H9 (cell line): ENCODE measurements at regions not wholly inside any gene's neighbourhood (a gene's known extent, or its start where the extent isn't known, plus 50 kb on each side); places are given as distances from the start of the nearest gene placed in this dataset.

Experiments
- DNase-seq: peaks from one replicate; pipeline ENCODE4 v3.0.0-alpha.2; 2017
- H2AFZ ChIP-seq: one replicate; pipeline ENCODE4 v1.6.1; 2013; ENCODE audit warnings: mild to moderate bottlenecking, low read length, control low read depth, moderate library complexity
- H2AK5ac ChIP-seq: 2 replicates; pipeline ENCODE4 v1.6.1; 2013; ENCODE audit warnings: low read length, control low read depth, mixed read lengths; ENCODE audit not compliant: insufficient read length
- H2BK120ac ChIP-seq: one replicate; pipeline ENCODE4 v1.6.1; 2013; ENCODE audit warnings: low read depth, mild to moderate bottlenecking, low read length, control low read depth, inconsistent platforms; ENCODE audit not compliant: poor library complexity, severe bottlenecking
- H2BK12ac ChIP-seq: 2 replicates; pipeline ENCODE4 v1.6.1; 2013; ENCODE audit warnings: low read length, control low read depth, mixed read lengths, low read depth; ENCODE audit not compliant: insufficient read length
- H2BK15ac ChIP-seq: 2 replicates; pipeline ENCODE4 v1.6.1; 2013; ENCODE audit warnings: low read depth, low read length, control low read depth
- H2BK20ac ChIP-seq: one replicate; pipeline ENCODE4 v1.6.1; 2013; ENCODE audit warnings: low read depth, mild to moderate bottlenecking, low read length, control low read depth, inconsistent platforms; ENCODE audit not compliant: poor library complexity, severe bottlenecking
- H2BK5ac ChIP-seq: 2 replicates; pipeline ENCODE4 v1.6.1; 2013; ENCODE audit warnings: low read length, control low read depth, mixed read lengths; ENCODE audit not compliant: insufficient read length
- H3K14ac ChIP-seq: 2 replicates; pipeline ENCODE4 v1.6.1; 2013; ENCODE audit warnings: low read length, control low read depth; ENCODE audit not compliant: insufficient read depth
- H3K18ac ChIP-seq: 2 replicates; pipeline ENCODE4 v1.6.1; 2013; ENCODE audit warnings: low read depth, mild to moderate bottlenecking, mixed read lengths, low read length, control low read depth; ENCODE audit not compliant: insufficient read length
- H3K23ac ChIP-seq: 2 replicates; pipeline ENCODE4 v1.6.1; 2013; ENCODE audit warnings: low read length, control low read depth, mixed read lengths, low read depth; ENCODE audit not compliant: insufficient read length
- H3K23me2 ChIP-seq: 2 replicates; pipeline ENCODE4 v1.6.1; 2013; ENCODE audit warnings: low read depth, mild to moderate bottlenecking, mixed read lengths, low read length, control low read depth; ENCODE audit not compliant: insufficient read length, poor library complexity, severe bottlenecking
- H3K27ac ChIP-seq: 2 replicates; pipeline ENCODE4 v1.5.1; 2013; ENCODE audit warnings: low read length, control low read depth, mixed read lengths, low read depth; ENCODE audit not compliant: insufficient read length
- H3K27me3 ChIP-seq: 2 replicates; pipeline ENCODE4 v1.6.1; 2013; ENCODE audit warnings: low read length, control low read depth, inconsistent platforms; ENCODE audit not compliant: insufficient read depth
- H3K4ac ChIP-seq: 2 replicates; pipeline ENCODE4 v1.6.1; 2013; ENCODE audit warnings: low read depth, mild to moderate bottlenecking, control low read depth, inconsistent platforms, low read length, moderate library complexity
- H3K4me1 ChIP-seq: 2 replicates; pipeline ENCODE4 v1.6.1; 2013; ENCODE audit warnings: low read length, control low read depth, inconsistent platforms; ENCODE audit not compliant: insufficient read depth
- H3K4me2 ChIP-seq: 2 replicates; pipeline ENCODE4 v1.6.1; 2013; ENCODE audit warnings: low read length, control low read depth, mixed read lengths; ENCODE audit not compliant: insufficient read length, insufficient read depth
- H3K56ac ChIP-seq: 2 replicates; pipeline ENCODE4 v1.6.1; 2013; ENCODE audit warnings: low read depth, mild to moderate bottlenecking, mixed read lengths, low read length, control low read depth; ENCODE audit not compliant: insufficient read length
- H3K79me1 ChIP-seq: 2 replicates; pipeline ENCODE4 v1.6.1; 2013; ENCODE audit warnings: low read depth, mild to moderate bottlenecking, moderate library complexity, low read length, control low read depth, inconsistent platforms; ENCODE audit not compliant: insufficient read depth, poor library complexity, severe bottlenecking
- H3K79me2 ChIP-seq: 2 replicates; pipeline ENCODE4 v1.6.1; 2013; ENCODE audit warnings: low read length, control low read depth, inconsistent platforms; ENCODE audit not compliant: insufficient read depth
- H3K9ac ChIP-seq: 2 replicates; pipeline ENCODE4 v1.6.1; 2013; ENCODE audit warnings: low read length, control low read depth, mixed read lengths; ENCODE audit not compliant: insufficient read length; ENCODE audit errors: extremely low read depth
- H3K9me3 ChIP-seq: one replicate; pipeline ENCODE4 v1.6.1; 2013; ENCODE audit warnings: low read depth, low read length, inconsistent platforms; ENCODE audit not compliant: control insufficient read depth
- H3T11ph ChIP-seq: one replicate; pipeline ENCODE4 v1.6.1; 2013; ENCODE audit warnings: mild to moderate bottlenecking, low read length, control low read depth, inconsistent platforms
- H4K20me1 ChIP-seq: one replicate; pipeline ENCODE4 v1.6.1; 2013; ENCODE audit not compliant: control insufficient read depth, insufficient read length, insufficient read depth
- H4K5ac ChIP-seq: 2 replicates; pipeline ENCODE4 v1.6.1; 2013; ENCODE audit warnings: low read depth, mild to moderate bottlenecking, mixed read lengths, low read length, control low read depth; ENCODE audit not compliant: insufficient read length
- H4K8ac ChIP-seq: replicated peaks from 2 replicates; pipeline ENCODE4 v1.6.1; 2013; ENCODE audit warnings: low read length, control low read depth, mixed read lengths, low read depth; ENCODE audit not compliant: insufficient read length
- H4K91ac ChIP-seq: 2 replicates; pipeline ENCODE4 v1.6.1; 2013; ENCODE audit warnings: low read depth, mild to moderate bottlenecking, moderate library complexity, mixed read lengths, low read length, control low read depth; ENCODE audit not compliant: insufficient read length
- H3K27ac Mint-ChIP-seq, 3 experiments: 2 replicates in 2 of 3; 3 replicates in 1 of 3; pipeline ENCODE4 v1.8.0; 2020 to 2021; ENCODE audit warnings: mixed read lengths in 3 of 3, mild to moderate bottlenecking in 1 of 3, moderate library complexity in 1 of 3
- H3K27me3 Mint-ChIP-seq: 2 replicates; pipeline ENCODE4 v1.8.0; 2021; ENCODE audit warnings: low read depth, mild to moderate bottlenecking, moderate library complexity, mixed read lengths
- H3K36me3 Mint-ChIP-seq, 3 experiments: 2 replicates in 2 of 3; 3 replicates in 1 of 3; pipeline ENCODE4 v1.8.0; 2020 to 2021; ENCODE audit warnings: low read depth in 3 of 3, mixed read lengths in 3 of 3; ENCODE audit not compliant: insufficient read depth in 1 of 3
- H3K4me1 Mint-ChIP-seq, 2 experiments: 2 replicates each; pipeline ENCODE4 v1.8.0; 2020; ENCODE audit warnings: mixed read lengths in 2 of 2
- H3K4me3 Mint-ChIP-seq, 2 experiments: 2 replicates in 1 of 2; 3 replicates in 1 of 2; pipeline ENCODE4 v1.8.0; 2020 to 2021; ENCODE audit warnings: mild to moderate bottlenecking in 2 of 2, mixed read lengths in 2 of 2, moderate library complexity in 1 of 2
- H3K9me3 Mint-ChIP-seq, 2 experiments: 2 replicates in 1 of 2; 3 replicates in 1 of 2; pipeline ENCODE4 v1.8.0; 2020; ENCODE audit warnings: mild to moderate bottlenecking in 2 of 2, mixed read lengths in 2 of 2, moderate library complexity in 1 of 2
- TF ChIP-seq, protein P1 (sequence below): fragments of 200-600 bp; sonication (generic); conservative IDR thresholded peaks from 3 replicates; pipeline ENCODE4 v1.8.0; 2021; ENCODE audit warnings: antibody characterized with exemption, mild to moderate bottlenecking

DNA sequence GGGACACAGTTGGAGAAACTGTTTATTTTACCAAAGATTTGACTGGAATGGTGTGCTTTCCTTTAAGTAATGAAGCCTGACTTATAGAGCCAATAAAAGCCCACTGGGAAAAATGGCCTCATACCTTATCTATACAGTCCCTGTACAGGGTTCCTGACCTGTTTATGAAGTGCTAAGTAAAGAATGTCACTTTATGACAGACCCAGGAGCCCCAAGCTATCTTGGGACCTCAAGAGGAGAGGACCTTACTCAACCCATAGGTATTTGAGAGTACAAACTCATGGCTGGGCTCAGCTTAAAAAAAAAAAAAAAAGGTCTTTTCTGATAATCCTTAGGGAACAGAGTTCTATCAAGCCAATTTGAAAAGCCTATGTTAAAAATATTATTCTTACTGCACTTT lies 1389.3 kb downstream of the RAPGEF2 start:
- no peak overlapping the region for H3K27ac Mint-ChIP-seq
- Histone ChIP-seq H3K4me2 (no peak overlapping the region), H2BK5ac (no peak overlapping the region), H3K14ac (no peak overlapping the region), H3K18ac (no peak overlapping the region), H3K9me3 (no peaks in the 10 kb centered on the region), H4K5ac (no peak overlapping the region), H3T11ph (no peak overlapping the region), H3K27ac (no peak overlapping the region), H3K4me1 (no peaks in the 10 kb centered on the region), H3K27me3 (no peaks in the 10 kb centered on the region), H3K79me2 (no peaks in the 10 kb centered on the region), H2BK20ac (no peak overlapping the region), H4K20me1 (no peaks in the 10 kb centered on the region), H3K9ac (no peak overlapping the region), H2BK120ac (no peak overlapping the region), H2AK5ac (no peak overlapping the region), H2BK12ac (no peak overlapping the region), H3K79me1 (no peaks in the 10 kb centered on the region), H4K8ac (no peak overlapping the region), H3K23ac (no peak overlapping the region), H3K56ac (no peak overlapping the region), H4K91ac (no peak overlapping the region), H3K4ac (no peak overlapping the region), H2AFZ (no peak overlapping the region), H3K23me2 (no peaks in the 10 kb centered on the region), H2BK15ac (no peak overlapping the region)
- H3K9me3 Mint-ChIP-seq: peaks cover 26 to 36% of the 10 kb centered on the region in 2 experiments
- DNase-seq: no peak
- peaks cover 11 to 28% (median 14%) of the 10 kb centered on the region in 3 experiments for H3K36me3 Mint-ChIP-seq
- H3K27me3 Mint-ChIP-seq: no peaks in the 10 kb centered on the region
- no peak overlapping the region for H3K4me3 Mint-ChIP-seq
- TF ChIP-seq, protein P1, sequence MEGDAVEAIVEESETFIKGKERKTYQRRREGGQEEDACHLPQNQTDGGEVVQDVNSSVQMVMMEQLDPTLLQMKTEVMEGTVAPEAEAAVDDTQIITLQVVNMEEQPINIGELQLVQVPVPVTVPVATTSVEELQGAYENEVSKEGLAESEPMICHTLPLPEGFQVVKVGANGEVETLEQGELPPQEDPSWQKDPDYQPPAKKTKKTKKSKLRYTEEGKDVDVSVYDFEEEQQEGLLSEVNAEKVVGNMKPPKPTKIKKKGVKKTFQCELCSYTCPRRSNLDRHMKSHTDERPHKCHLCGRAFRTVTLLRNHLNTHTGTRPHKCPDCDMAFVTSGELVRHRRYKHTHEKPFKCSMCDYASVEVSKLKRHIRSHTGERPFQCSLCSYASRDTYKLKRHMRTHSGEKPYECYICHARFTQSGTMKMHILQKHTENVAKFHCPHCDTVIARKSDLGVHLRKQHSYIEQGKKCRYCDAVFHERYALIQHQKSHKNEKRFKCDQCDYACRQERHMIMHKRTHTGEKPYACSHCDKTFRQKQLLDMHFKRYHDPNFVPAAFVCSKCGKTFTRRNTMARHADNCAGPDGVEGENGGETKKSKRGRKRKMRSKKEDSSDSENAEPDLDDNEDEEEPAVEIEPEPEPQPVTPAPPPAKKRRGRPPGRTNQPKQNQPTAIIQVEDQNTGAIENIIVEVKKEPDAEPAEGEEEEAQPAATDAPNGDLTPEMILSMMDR: no peak
- H3K4me1 Mint-ChIP-seq: no peaks in the 10 kb centered on the region
